CD4-positive, alpha-beta T cell (primary cell): ENCODE measurements at regions not wholly inside any gene's neighbourhood (a gene's known extent, or its start where the extent isn't known, plus 50 kb on each side); places are given as distances from the start of the nearest gene placed in this dataset.
"Not testable (repeated sequence)": the region's sequence is repeated elsewhere in the genome, so short reads cannot be mapped to it uniquely, and the experiment has no call there.

Source experiments
- ATAC-seq: fragments of 200-7000 bp; cut with Tn5 transposase; one replicate; pipeline ENCODE4 v1.10.0; 2022; ENCODE audit warnings: mild to moderate bottlenecking; ENCODE audit not compliant: poor library complexity
- CTCF ChIA-PET: fragments of 350-600 bp; sonication (Branson Sonifier 250); formaldehyde crosslinking; loops from one replicate; lab custom pipeline; 2021; ENCODE audit warnings: antibody characterized with exemption, inconsistent platforms; lab: Charles Lee
- POLR2A ChIA-PET: fragments of 350-600 bp; sonication (Branson Sonifier 250); formaldehyde crosslinking; loops from one replicate; lab custom pipeline; 2021; ENCODE audit warnings: antibody characterized with exemption, inconsistent platforms; lab: Charles Lee
- DNase-seq, 14 experiments: peaks; one replicate each; pipeline ENCODE4 v3.0.0-alpha.2; 2013 to 2020; ENCODE audit warnings: mixed read lengths in 2 of 14
- H3K27ac ChIP-seq, 2 donors: one replicate each; pipeline versions ENCODE4 v1.5.1 to v1.7.0; 2013; ENCODE audit warnings: low read length in 2 of 2, low read depth in 1 of 2, mild to moderate bottlenecking in 1 of 2
- H3K27me3 ChIP-seq, 2 experiments: 1 replicate in 1 of 2; 2 replicates in 1 of 2; pipeline versions ENCODE4 v1.6.1 to v1.7.0; 2013; ENCODE audit warnings: low read length in 2 of 2, control low read depth in 1 of 2, mild to moderate bottlenecking in 1 of 2, moderate library complexity in 1 of 2; ENCODE audit not compliant: insufficient read depth in 2 of 2, control insufficient read depth in 1 of 2
- H3K36me3 ChIP-seq: one replicate; pipeline ENCODE4 v1.6.1; 2013; ENCODE audit warnings: low read length, control low read depth; ENCODE audit not compliant: insufficient read depth
- H3K4me1 ChIP-seq: one replicate; pipeline ENCODE4 v1.6.1; 2013; ENCODE audit warnings: low read length, control low read depth; ENCODE audit not compliant: insufficient read depth
- H3K4me3 ChIP-seq: one replicate; pipeline ENCODE4 v1.5.1; 2013; ENCODE audit warnings: mild to moderate bottlenecking, low read length, moderate library complexity
- H3K9me3 ChIP-seq, 2 experiments: 1 replicate in 1 of 2; 2 replicates in 1 of 2; pipeline versions ENCODE4 v1.6.1 to v1.7.0; 2013; ENCODE audit warnings: low read length in 2 of 2, mild to moderate bottlenecking in 2 of 2, control low read depth in 1 of 2, moderate library complexity in 1 of 2; ENCODE audit not compliant: control insufficient read depth in 1 of 2, insufficient read depth in 1 of 2
- H3K27ac Mint-ChIP-seq: one replicate; pipeline ENCODE4 v1.8.0; 2020; ENCODE audit warnings: mixed read lengths
- H3K27me3 Mint-ChIP-seq: one replicate; pipeline ENCODE4 v1.8.0; 2021; ENCODE audit warnings: mixed read lengths
- H3K36me3 Mint-ChIP-seq: one replicate; pipeline ENCODE4 v1.8.0; 2021; ENCODE audit warnings: low read depth, mixed read lengths
- H3K4me1 Mint-ChIP-seq: one replicate; pipeline ENCODE4 v1.8.0; 2021; ENCODE audit warnings: low read depth, mixed read lengths
- H3K4me3 Mint-ChIP-seq: one replicate; pipeline ENCODE4 v1.8.0; 2020; ENCODE audit warnings: mild to moderate bottlenecking, mixed read lengths
- H3K9me3 Mint-ChIP-seq: one replicate; pipeline ENCODE4 v1.8.0; 2020; ENCODE audit warnings: mixed read lengths
- intact Hi-C, 2 experiments: fragments of 100-400 bp; cut with DNase I in 1 of 2; cut with micrococcal nuclease in 1 of 2; formaldehyde crosslinking; loops; one replicate each; pipeline versions ENCODE4 v1.15.1 to v1.9.0; 2023 to 2025; cut with DNase I, micrococcal nuclease
- TF ChIP-seq, protein P1 (sequence below): fragments of 200-600 bp; IDR thresholded peaks from one replicate; pipeline ENCODE4 v1.8.0; 2022; ENCODE audit warnings: antibody characterized with exemption, mild to moderate bottlenecking

DNA sequence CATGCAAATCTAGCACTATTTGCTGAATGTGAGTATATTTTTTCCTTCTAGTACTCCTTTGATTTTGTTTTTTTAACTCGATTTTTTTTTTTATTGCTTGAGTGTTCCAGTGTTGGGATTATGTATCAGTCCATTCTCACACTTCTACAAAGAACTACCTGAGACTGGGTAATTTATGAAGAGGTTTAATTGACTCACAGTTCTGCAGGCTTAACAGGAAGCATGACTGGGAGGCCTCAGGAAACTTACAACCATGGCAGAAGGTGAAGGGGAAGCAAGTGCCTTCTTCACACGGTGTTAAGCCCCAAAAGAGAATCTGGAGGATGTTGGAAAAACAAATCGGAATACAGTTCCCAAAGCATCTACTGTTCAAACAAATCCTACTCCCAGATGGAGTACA, 69.1 kb downstream of the ZNF518B start:
- H3K4me3 Mint-ChIP-seq = not testable (repeated sequence)

DNA sequence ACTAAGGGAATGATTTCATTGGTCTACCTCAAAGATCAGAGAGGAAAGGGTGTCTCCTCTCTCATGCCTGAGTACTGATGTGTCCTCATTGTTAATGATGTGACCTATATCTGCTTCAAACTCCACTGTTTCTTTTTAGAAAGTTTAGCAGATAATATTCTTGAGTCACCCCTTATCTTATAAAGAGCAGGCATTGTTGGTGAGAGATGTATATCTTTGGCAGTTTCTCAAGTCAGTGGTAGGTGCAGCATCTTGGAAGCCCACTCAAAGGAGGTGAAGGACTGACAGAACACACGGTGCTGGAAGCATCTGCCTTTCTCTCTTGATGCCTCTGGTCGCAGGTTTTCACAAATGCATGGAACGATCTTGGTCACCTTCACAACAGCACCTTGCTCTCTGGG, 71.2 kb downstream of the ZNF518B start:
- H3K4me1 Mint-ChIP-seq = no peaks in the 10 kb centered on the region

More for the DNA sequence above, 69.1 kb downstream of the ZNF518B start:
- H3K27ac Mint-ChIP-seq, H3K27me3 ChIP-seq, H3K9me3 Mint-ChIP-seq, H3K36me3 ChIP-seq, ATAC-seq, POLR2A ChIA-PET, H3K4me1 ChIP-seq, DNase-seq, H3K4me1 Mint-ChIP-seq, H3K4me3 ChIP-seq, H3K9me3 ChIP-seq, H3K27ac ChIP-seq, H3K36me3 Mint-ChIP-seq, CTCF ChIA-PET, H3K27me3 Mint-ChIP-seq: not testable (repeated sequence)
- intact Hi-C loops = loop anchor here in 1 of 2 experiments (5.0 kb wide), 1 partner anchor 221 kb away; no protein-coding TSS in a partner anchor

DNA sequence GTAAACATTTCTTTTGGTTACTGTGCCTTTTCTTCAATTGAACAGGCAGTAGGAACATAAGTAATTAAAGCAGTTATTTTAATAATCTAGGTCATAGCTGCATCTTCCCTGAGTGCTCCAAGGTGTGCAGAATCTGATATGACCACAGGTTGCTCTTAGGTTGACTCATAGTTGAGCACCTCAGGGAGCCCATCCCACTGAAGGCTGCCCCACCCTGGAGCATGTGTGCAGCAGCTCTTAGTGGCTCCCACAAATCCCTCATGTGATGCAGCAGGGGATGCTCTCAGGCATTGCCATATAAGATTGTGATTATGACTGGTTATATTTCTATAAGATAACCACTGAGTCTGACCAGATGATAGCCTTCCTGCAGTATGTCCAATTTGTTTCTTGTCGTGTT, 72.3 kb downstream of the ZNF518B start:
- H3K4me3 Mint-ChIP-seq = no peak overlapping the region
- H3K36me3 ChIP-seq = no peaks in the 10 kb centered on the region
- H3K4me1 ChIP-seq = no peaks in the 10 kb centered on the region
- intact Hi-C loops = loop anchor here in 1 of 2 experiments (5.0 kb wide), 1 partner anchor 218 kb away; no protein-coding TSS in a partner anchor
- peaks cover 4% of the 10 kb centered on the region for H3K27me3 Mint-ChIP-seq
- H3K36me3 Mint-ChIP-seq = no peaks in the 10 kb centered on the region
- ChIA-PET POLR2A (no interaction called here), CTCF (no interaction called here)
- no peak overlapping the region for H3K4me3 ChIP-seq
- no peaks in the 10 kb centered on the region for H3K27me3 ChIP-seq
- no peak for ATAC-seq
- H3K9me3 Mint-ChIP-seq = peaks cover 2% of the 10 kb centered on the region
- H3K27ac ChIP-seq = no peak overlapping the region
- TF ChIP-seq, protein P1, sequence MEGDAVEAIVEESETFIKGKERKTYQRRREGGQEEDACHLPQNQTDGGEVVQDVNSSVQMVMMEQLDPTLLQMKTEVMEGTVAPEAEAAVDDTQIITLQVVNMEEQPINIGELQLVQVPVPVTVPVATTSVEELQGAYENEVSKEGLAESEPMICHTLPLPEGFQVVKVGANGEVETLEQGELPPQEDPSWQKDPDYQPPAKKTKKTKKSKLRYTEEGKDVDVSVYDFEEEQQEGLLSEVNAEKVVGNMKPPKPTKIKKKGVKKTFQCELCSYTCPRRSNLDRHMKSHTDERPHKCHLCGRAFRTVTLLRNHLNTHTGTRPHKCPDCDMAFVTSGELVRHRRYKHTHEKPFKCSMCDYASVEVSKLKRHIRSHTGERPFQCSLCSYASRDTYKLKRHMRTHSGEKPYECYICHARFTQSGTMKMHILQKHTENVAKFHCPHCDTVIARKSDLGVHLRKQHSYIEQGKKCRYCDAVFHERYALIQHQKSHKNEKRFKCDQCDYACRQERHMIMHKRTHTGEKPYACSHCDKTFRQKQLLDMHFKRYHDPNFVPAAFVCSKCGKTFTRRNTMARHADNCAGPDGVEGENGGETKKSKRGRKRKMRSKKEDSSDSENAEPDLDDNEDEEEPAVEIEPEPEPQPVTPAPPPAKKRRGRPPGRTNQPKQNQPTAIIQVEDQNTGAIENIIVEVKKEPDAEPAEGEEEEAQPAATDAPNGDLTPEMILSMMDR = no peak
- no peaks in the 10 kb centered on the region for H3K4me1 Mint-ChIP-seq
- DNase-seq = no peak
- no peak overlapping the region for H3K27ac Mint-ChIP-seq
- H3K9me3 ChIP-seq = no peaks in the 10 kb centered on the region

More for the DNA sequence above, 71.2 kb downstream of the ZNF518B start:
- POLR2A ChIA-PET = no interaction called here
- Mint-ChIP-seq H3K27ac (no peak overlapping the region), H3K27me3 (peaks cover 4% of the 10 kb centered on the region), H3K9me3 (peaks cover 2% of the 10 kb centered on the region), H3K36me3 (no peaks in the 10 kb centered on the region), H3K4me3 (no peak overlapping the region)
- CTCF ChIA-PET = no interaction called here
- Histone ChIP-seq H3K4me1 (no peaks in the 10 kb centered on the region), H3K4me3 (no peak overlapping the region), H3K27me3 (no peaks in the 10 kb centered on the region), H3K36me3 (no peaks in the 10 kb centered on the region), H3K9me3 (no peaks in the 10 kb centered on the region), H3K27ac (no peak overlapping the region)
- ATAC-seq (no peak), DNase-seq (no peak)
- intact Hi-C loops = loop anchor here in 1 of 2 experiments (5.0 kb wide), 1 partner anchor 219 kb away; no protein-coding TSS in a partner anchor
- TF ChIP-seq, protein P1 = no peak

DNA sequence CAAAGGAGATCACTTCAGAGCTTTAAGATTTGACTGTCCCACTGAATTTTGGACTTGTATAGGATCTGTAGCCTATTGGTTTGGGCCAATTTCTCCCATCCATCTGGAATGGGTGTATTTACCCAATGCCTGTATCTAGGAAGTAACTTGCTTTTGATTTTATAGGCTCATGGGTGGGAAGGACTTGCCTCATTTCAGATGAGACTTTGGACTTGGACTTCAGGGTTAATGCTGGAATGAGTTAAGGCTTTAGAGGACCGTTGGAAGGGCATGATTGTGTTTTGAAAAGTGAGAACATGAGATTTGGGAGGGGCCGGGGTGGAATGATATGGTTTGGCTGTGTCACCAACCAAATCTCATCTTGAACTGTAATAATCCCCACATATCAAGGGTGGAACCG, 73.8 kb downstream of the ZNF518B start:
- TF ChIP-seq, protein P1 = no peak

DNA sequence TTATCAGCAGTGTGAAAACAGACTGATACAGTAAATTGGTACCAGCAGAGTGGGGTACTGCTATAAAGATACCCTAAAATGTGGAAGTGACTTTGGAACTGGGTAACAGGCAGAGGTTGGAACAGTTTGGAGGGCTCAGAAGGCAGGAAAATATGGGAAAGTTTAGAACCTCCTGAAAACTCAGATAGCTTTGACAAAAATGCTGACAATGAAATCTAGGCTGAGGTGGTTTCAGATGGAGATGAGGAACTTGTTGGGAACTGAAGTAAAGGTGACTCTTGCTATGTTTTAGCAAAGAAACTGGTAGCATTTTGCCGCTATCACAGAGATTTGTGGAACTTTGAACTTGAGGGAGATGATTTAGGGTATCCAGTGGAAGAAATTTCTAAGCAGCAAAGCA, 75.1 kb downstream of the ZNF518B start:
- H3K4me3 Mint-ChIP-seq, H3K27ac ChIP-seq, H3K27me3 Mint-ChIP-seq, ATAC-seq, H3K36me3 ChIP-seq, CTCF ChIA-PET, intact Hi-C loops, DNase-seq, H3K36me3 Mint-ChIP-seq, H3K4me1 ChIP-seq, H3K27ac Mint-ChIP-seq, H3K27me3 ChIP-seq, POLR2A ChIA-PET, H3K4me1 Mint-ChIP-seq, H3K9me3 ChIP-seq, H3K9me3 Mint-ChIP-seq, H3K4me3 ChIP-seq: not testable (repeated sequence)

More for the DNA sequence above, 73.8 kb downstream of the ZNF518B start:
- no peak overlapping the region for H3K27ac Mint-ChIP-seq
- Histone ChIP-seq H3K36me3 (no peaks in the 10 kb centered on the region), H3K4me3 (no peak overlapping the region), H3K27ac (no peak overlapping the region), H3K4me1 (no peaks in the 10 kb centered on the region), H3K27me3 (no peaks in the 10 kb centered on the region), H3K9me3 (no peaks in the 10 kb centered on the region)
- H3K9me3 Mint-ChIP-seq = peaks cover 2% of the 10 kb centered on the region
- ChIA-PET CTCF (no interaction called here), POLR2A (no interaction called here)
- peaks cover 4% of the 10 kb centered on the region for H3K27me3 Mint-ChIP-seq
- no peak overlapping the region for H3K4me3 Mint-ChIP-seq
- H3K4me1 Mint-ChIP-seq = no peaks in the 10 kb centered on the region
- intact Hi-C loops = no loop called here
- ATAC-seq (no peak), DNase-seq (no peak)
- H3K36me3 Mint-ChIP-seq = no peaks in the 10 kb centered on the region
